ENCODE measurements at regions not wholly inside any gene's neighbourhood (a gene's known extent, or its start where the extent isn't known, plus 50 kb on each side); places are given as distances from the start of the nearest gene placed in this dataset.

GRCh38 chr18:64365106-64365505, 216.2 kb upstream of the LINC00305 start:
- Histone ChIP-seq H3K27me3 (ENCODE audit: control insufficient read depth, insufficient read depth, low read length) (no peaks in the 10 kb centered on the region), H3K27ac (ENCODE audit: low read depth, low read length) (no peak overlapping the region), H3K4me3 (ENCODE audit: low read depth, low read length) (no peak overlapping the region), H3K9me3 (ENCODE audit: control insufficient read depth, insufficient read depth, low read length) (peaks cover 21% of the 10 kb centered on the region)
- ChIA-PET CTCF (interaction anchor here (0.7 kb wide), 1 partner anchor 29 kb away, joined by 4 read pairs; no protein-coding TSS in a partner anchor), POLR2A (no interaction called here)
- no peak for DNase-seq (ENCODE audit: low read depth, low spot score)
- no peak for TF ChIP-seq CTCF (IDR thresholded peaks at IDR 0.05; ENCODE audit: low read depth, low read length)

- no peak overlapping the region for H3K4me3 ChIP-seq (ENCODE audit: low read depth, low read length)
- H3K27me3 ChIP-seq (ENCODE audit: control insufficient read depth, insufficient read depth, low read length) = no peaks in the 10 kb centered on the region
- POLR2A ChIA-PET = no interaction called here
- no peak overlapping the region for H3K27ac ChIP-seq (ENCODE audit: low read depth, low read length)
- CTCF ChIA-PET = no interaction called here
- no peak for DNase-seq (ENCODE audit: low read depth, low spot score)
- H3K9me3 ChIP-seq (ENCODE audit: control insufficient read depth, insufficient read depth, low read length) = peaks cover 11% of the 10 kb centered on the region; the same call in 1 of the 2 replicates
- no peak for TF ChIP-seq CTCF (IDR thresholded peaks at IDR 0.05; ENCODE audit: low read depth, low read length)
Measured at GRCh38 chr18:64337673-64338072, 188.8 kb upstream of the LINC00305 start.

- TF ChIP-seq CTCF (IDR thresholded peaks at IDR 0.05; ENCODE audit: low read depth, low read length) = no peak
Measured at GRCh38 chr18:64337018-64337417, 188.1 kb upstream of the LINC00305 start.

GRCh38 chr18:64334748-64335147, 185.9 kb upstream of the LINC00305 start:
- ChIA-PET CTCF (no interaction called here), POLR2A (no interaction called here)
- DNase-seq (ENCODE audit: low read depth, low spot score) = no peak
- no peaks in the 10 kb centered on the region for H3K27me3 ChIP-seq (ENCODE audit: control insufficient read depth, insufficient read depth, low read length)
- no peak for TF ChIP-seq CTCF (IDR thresholded peaks at IDR 0.05; ENCODE audit: low read depth, low read length)
- no peak overlapping the region for H3K4me3 ChIP-seq (ENCODE audit: low read depth, low read length)
- peaks cover 23% of the 10 kb centered on the region for H3K9me3 ChIP-seq (ENCODE audit: control insufficient read depth, insufficient read depth, low read length)
- H3K27ac ChIP-seq (ENCODE audit: low read depth, low read length) = no peak overlapping the region

More at GRCh38 chr18:64337018-64337417, 188.1 kb upstream of the LINC00305 start:
- CTCF ChIA-PET = no interaction called here
- H3K27me3 ChIP-seq (ENCODE audit: control insufficient read depth, insufficient read depth, low read length) = no peaks in the 10 kb centered on the region
- H3K9me3 ChIP-seq (ENCODE audit: control insufficient read depth, insufficient read depth, low read length) = peaks cover 17% of the 10 kb centered on the region
- no peak for DNase-seq (ENCODE audit: low read depth, low spot score)
- POLR2A ChIA-PET = no interaction called here
- no peak overlapping the region for H3K4me3 ChIP-seq (ENCODE audit: low read depth, low read length)
- H3K27ac ChIP-seq (ENCODE audit: low read depth, low read length) = no peak overlapping the region

GRCh38 chr18:64333584-64333983, 184.7 kb upstream of the LINC00305 start:
- peaks cover 23% of the 10 kb centered on the region for H3K9me3 ChIP-seq (ENCODE audit: control insufficient read depth, insufficient read depth, low read length)
- ChIA-PET POLR2A (no interaction called here), CTCF (no interaction called here)
- H3K27ac ChIP-seq (ENCODE audit: low read depth, low read length) = no peak overlapping the region
- no peaks in the 10 kb centered on the region for H3K27me3 ChIP-seq (ENCODE audit: control insufficient read depth, insufficient read depth, low read length)
- DNase-seq (ENCODE audit: low read depth, low spot score) = no peak
- no peak overlapping the region for H3K4me3 ChIP-seq (ENCODE audit: low read depth, low read length)
- no peak for TF ChIP-seq CTCF (IDR thresholded peaks at IDR 0.05; ENCODE audit: low read depth, low read length)
